WERI-Rb-1 (cell line): ENCODE measurements at regions not wholly inside any gene's neighbourhood (a gene's known extent, or its start where the extent isn't known, plus 50 kb on each side); places are given as distances from the start of the nearest gene placed in this dataset.

Source experiments
- DNase-seq: peaks from one replicate; pipeline ENCODE4 v3.0.0-alpha.2; 2020
- H3K27ac ChIP-seq: fragments of 250-450 bp; sonication (Bioruptor Pico); 2 replicates; pipeline ENCODE4 v1.5.1; 2020; ENCODE audit warnings: mild to moderate bottlenecking, moderate library complexity
- H3K27me3 ChIP-seq: fragments of 250-450 bp; sonication (Bioruptor Pico); 2 replicates; pipeline ENCODE4 v1.5.1; 2021; ENCODE audit warnings: mild to moderate bottlenecking, low read depth, moderate library complexity; ENCODE audit not compliant: insufficient read depth, severe bottlenecking
- H3K36me3 ChIP-seq: fragments of 250-450 bp; sonication (Bioruptor Pico); 2 replicates; pipeline ENCODE4 v1.5.1; 2020; ENCODE audit warnings: mild to moderate bottlenecking, moderate library complexity
- H3K4me3 ChIP-seq: 2 replicates; pipeline ENCODE4 v1.5.1; 2011; ENCODE audit warnings: low read depth, mild to moderate bottlenecking, control low read depth, low read length
- H3K9me3 ChIP-seq: fragments of 250-450 bp; sonication (Bioruptor Pico); 2 replicates; pipeline ENCODE4 v1.5.1; 2021; ENCODE audit warnings: mild to moderate bottlenecking, moderate library complexity; ENCODE audit not compliant: severe bottlenecking
- CTCF ChIP-seq: IDR thresholded peaks from 2 replicates; pipeline ENCODE4 v1.5.1; 2011; ENCODE audit warnings: low read depth, mild to moderate bottlenecking, control low read depth, inconsistent platforms, low read length

- no peaks in the 10 kb centered on the region for H3K36me3 ChIP-seq
- no peak for DNase-seq
- no peak overlapping the region for H3K4me3 ChIP-seq
- TF ChIP-seq CTCF: no peak
- no peaks in the 10 kb centered on the region for H3K27me3 ChIP-seq
- no peaks in the 10 kb centered on the region for H3K9me3 ChIP-seq
- H3K27ac ChIP-seq: no peak overlapping the region
Measured at GRCh38 chr3:70863049-70863448, 550.6 kb upstream of the MDFIC2 start.

- Histone ChIP-seq H3K27ac (no peak overlapping the region), H3K36me3 (no peaks in the 10 kb centered on the region), H3K4me3 (no peak overlapping the region), H3K9me3 (no peaks in the 10 kb centered on the region), H3K27me3 (no peaks in the 10 kb centered on the region)
- no peak for DNase-seq
- no peak for TF ChIP-seq CTCF
Measured at GRCh38 chr3:70861855-70862254, 549.4 kb upstream of the MDFIC2 start.

- H3K36me3 ChIP-seq: no peaks in the 10 kb centered on the region
- TF ChIP-seq CTCF: no peak
- H3K27ac ChIP-seq: no peak overlapping the region
- H3K9me3 ChIP-seq: no peaks in the 10 kb centered on the region
- DNase-seq: no peak
- no peak overlapping the region for H3K4me3 ChIP-seq
- H3K27me3 ChIP-seq: no peaks in the 10 kb centered on the region
Measured at GRCh38 chr3:70861234-70861633, 548.8 kb upstream of the MDFIC2 start.

DNA sequence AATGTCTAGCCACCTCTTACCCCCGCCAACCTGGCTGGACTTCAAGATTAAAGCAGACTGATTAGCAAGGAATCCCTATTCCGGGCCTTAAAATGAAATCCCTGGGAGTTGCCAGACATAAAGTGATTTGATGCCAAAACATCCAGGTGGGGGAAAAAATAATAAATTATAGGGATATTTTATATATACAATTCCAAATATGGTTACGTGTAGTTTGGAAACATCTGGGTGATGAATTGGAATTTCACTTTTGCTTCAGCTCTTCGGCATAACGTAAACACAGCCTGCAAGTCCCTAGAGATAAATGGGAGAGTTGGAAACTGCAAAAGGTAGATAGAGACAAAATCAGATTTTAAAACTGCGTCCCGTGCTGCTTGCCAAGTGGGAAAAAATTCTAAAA, 545.5 kb upstream of the MDFIC2 start:
- Histone ChIP-seq H3K4me3 (no peak overlapping the region), H3K36me3 (no peaks in the 10 kb centered on the region), H3K27me3 (no peaks in the 10 kb centered on the region), H3K9me3 (no peaks in the 10 kb centered on the region), H3K27ac (no peak overlapping the region)
- no peak for DNase-seq
- no peak for TF ChIP-seq CTCF

DNA sequence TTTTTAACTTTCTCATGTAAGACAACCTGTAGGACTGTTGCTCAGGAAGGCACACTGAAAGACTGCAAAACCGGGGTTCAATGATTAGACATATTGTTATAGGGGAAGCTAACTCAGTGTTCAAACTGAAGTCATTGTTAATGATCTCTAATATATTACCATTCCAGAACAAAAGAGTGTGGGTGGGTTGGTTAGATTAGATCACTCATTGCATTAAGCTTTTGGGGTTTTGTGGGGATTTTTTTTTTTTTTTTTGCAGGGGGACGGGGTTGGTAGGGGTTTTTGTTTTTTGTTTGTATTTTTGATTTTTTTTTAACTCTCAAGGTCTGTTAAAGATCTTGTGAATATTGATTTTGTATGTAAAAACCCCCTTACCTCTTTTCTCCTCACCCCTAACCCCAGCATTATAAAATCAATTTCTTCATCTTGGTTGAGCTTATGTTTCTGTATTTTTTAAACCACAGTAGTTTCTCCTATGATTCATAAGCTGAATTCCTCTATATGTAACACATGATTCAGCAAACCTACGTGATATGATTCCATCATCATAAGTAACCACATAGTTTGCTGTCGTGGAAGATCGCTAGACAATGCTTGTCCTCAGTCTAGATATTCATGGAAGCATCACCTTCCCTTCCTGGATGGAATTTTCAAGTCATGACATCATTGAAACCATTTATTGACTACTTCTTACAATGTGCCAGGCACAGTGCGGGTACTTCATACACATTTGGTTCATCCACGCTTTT, 544.1 kb upstream of the MDFIC2 start:
- no peak overlapping the region for H3K27ac ChIP-seq
- no peak for DNase-seq
- no peak for TF ChIP-seq CTCF
- no peaks in the 10 kb centered on the region for H3K36me3 ChIP-seq
- H3K4me3 ChIP-seq: no peak overlapping the region
- no peaks in the 10 kb centered on the region for H3K27me3 ChIP-seq
- no peaks in the 10 kb centered on the region for H3K9me3 ChIP-seq

- Histone ChIP-seq H3K36me3 (no peaks in the 10 kb centered on the region), H3K27ac (no peak overlapping the region), H3K4me3 (no peak overlapping the region), H3K27me3 (no peaks in the 10 kb centered on the region), H3K9me3 (no peaks in the 10 kb centered on the region)
- TF ChIP-seq CTCF: no peak
- DNase-seq: no peak
Measured at GRCh38 chr3:70855149-70855548, 542.7 kb upstream of the MDFIC2 start.
